GM12801 (cell line): ENCODE measurements at regions not wholly inside any gene's neighbourhood (a gene's known extent, or its start where the extent isn't known, plus 50 kb on each side); places are given as distances from the start of the nearest gene placed in this dataset.

Experiments used
- CTCF ChIP-seq: IDR thresholded peaks from one replicate; pipeline ENCODE4 v1.5.1; 2011; ENCODE audit warnings: control low read depth; ENCODE audit not compliant: insufficient read length; ENCODE audit errors: extremely low read depth

GRCh38 chr6:85355816-85356215 is 94.1 kb upstream of the NT5E start:
- TF ChIP-seq CTCF, result no peak

- TF ChIP-seq CTCF, result peak; percentile 48
Observed at GRCh38 chr6:85354761-85355618, 94.9 kb upstream of the NT5E start.

GRCh38 chr6:85353012-85353411 is 96.9 kb upstream of the NT5E start:
- TF ChIP-seq CTCF, result no peak

- no peak for TF ChIP-seq CTCF
Observed at GRCh38 chr6:85348643-85349042, 101.2 kb upstream of the NT5E start.

GRCh38 chr6:85347812-85348211 is 102.1 kb upstream of the NT5E start:
- TF ChIP-seq CTCF, result no peak

- TF ChIP-seq CTCF, result no peak
Observed at GRCh38 chr6:85346196-85346595, 103.7 kb upstream of the NT5E start.

- TF ChIP-seq CTCF, result no peak
Observed at GRCh38 chr6:85344996-85345395, 104.9 kb upstream of the NT5E start.
